Suppressor macrophage treated with lipopolysaccharide for 4 hours (primary cell): ENCODE measurements at regions not wholly inside any gene's neighbourhood (a gene's known extent, or its start where the extent isn't known, plus 50 kb on each side); places are given as distances from the start of the nearest gene placed in this dataset.

Source experiments
- DNase-seq: peaks from one replicate; pipeline ENCODE4 v3.0.0-alpha.2; 2020

DNA sequence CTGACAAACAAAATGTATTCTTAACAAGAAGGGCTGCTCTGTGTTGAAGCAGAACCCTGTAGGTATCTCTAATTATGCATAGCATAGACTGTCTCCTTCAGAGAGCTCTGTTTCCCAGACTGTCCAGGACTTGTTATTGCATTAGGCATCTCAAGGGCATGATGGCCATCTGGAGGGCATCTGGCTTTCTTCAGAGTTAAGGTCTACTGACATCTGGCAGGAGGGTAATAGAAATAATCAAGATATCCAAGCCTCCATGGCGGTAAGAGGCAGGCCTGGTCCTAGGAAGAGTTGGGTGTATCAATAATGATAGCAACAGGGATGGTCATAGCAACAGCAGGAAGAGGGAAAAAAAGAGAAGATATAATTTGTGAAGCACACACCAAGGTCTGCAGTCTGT lies 161.2 kb downstream of the TTC8 start:
- DNase-seq: no peak

DNA sequence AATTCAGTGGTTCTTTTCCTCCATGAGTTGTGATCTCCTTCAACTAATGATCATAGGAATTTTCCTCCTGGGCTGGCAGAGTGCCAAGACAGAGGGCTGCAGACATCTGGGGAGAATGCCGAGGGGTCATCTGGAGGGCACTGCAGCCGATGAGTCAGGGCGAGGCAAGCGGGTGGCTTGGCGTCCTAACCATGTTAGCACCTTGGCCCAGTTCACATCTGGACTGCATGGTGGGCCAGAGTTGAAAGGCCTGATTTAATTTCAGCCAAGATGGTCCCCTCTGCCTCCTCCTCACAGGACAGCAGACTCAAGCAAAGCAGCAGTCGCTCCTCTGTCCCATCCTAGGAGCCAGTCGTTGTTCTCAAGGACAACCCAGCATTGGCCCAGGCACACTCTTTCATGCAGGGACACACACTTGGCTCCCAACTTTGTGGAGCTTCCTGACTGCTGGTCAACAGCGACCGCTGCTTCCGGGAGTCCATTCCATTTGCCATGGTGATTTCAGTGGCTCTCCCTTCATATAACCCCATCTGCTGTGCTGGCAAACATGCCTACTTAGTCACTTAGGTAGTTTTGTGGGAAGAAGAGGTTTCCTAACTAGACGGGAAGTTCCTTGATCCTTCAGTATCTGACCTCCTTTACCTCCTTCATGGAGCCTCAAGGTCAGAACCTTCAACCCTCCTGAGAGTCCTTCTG lies 161.8 kb downstream of the TTC8 start:
- DNase-seq: peak; percentile 10

DNA sequence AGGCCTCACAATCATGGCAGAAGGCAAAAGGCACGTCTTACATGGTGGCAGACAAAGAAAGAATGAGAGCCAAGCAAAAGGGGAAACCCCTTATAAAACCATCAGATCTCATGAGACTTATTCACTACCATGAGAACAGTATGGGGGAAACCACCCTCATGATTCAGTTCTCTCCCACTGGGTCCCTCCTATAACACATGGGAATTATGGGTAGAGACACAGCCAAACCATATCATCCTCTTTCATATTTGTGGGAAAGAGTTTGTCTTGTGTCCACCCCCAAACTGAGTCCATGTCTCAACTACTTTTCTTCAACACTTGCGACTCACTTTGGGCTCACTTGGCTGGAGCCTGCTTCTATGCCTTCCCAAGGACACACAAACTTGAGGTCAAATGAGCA lies 162.5 kb downstream of the TTC8 start:
- DNase-seq: peak; percentile 51

- no peak for DNase-seq
Measured at GRCh38 chr14:88987516-88987915, 163.1 kb downstream of the TTC8 start.

DNA sequence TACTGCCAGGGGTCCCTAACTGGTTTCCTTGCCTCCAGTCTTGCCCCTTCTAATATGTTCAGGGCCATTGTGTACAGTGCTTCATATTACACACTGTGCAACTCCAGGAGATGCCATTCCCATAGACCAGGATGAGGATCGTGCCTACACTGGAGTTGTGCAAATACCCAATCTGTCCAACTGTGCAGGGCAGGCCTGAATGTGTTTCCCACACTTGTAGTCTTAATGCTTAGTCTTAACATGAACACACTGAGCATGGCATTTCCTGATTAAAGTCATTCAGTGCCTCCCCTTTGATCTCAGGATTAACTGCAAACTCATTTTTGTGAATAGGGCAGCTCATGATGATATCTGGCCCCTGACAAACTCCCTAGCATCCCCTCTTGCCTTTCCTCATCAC lies 165.5 kb downstream of the TTC8 start:
- DNase-seq: no peak

- no peak for DNase-seq
Measured at GRCh38 chr14:88990856-88991255, 166.4 kb downstream of the TTC8 start.

GRCh38 chr14:88992011-88992410 lies 167.6 kb downstream of the TTC8 start:
- DNase-seq: no peak

GRCh38 chr14:88993946-88994345 lies 169.5 kb downstream of the TTC8 start:
- DNase-seq: no peak

DNA sequence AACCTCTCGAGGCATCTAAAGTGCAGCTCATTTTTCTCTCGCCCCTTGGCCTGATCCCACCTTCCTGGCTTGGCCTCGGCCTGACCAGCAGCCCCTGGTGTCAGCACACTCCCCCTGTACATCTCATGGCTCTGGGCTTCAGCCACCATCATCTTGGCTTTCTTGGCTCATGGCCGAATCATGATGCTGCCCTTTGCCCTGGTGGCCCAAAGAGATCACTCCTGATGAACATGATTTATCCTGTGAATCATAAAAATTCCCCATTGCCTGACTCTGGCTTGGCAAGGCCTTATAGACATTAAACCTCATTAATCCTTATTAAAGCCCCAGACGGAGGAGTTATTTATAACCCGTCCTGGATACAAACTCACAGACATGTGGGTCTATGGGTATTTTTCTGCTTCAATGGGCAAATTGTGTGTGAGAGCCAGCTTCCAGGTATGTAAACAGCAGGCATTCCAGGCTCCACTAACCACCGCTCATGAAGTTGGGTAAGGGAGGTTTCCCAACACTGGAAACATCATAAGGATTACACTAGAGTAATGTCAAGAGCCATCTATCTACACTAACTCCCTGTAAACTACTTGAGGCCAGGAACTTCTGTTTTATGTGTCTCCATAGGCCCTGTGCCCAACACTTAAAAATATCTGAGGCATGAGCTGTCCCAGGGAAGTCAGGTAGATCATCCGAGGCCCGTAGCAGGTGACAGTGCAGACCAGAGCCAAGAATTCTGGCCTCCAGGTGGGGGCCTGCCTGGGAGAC lies 171.2 kb downstream of the TTC8 start:
- DNase-seq: peak; percentile 14

GRCh38 chr14:88998027-88998426 lies 173.6 kb downstream of the TTC8 start:
- DNase-seq: no peak

GRCh38 chr14:88999137-88999536 lies 174.7 kb downstream of the TTC8 start:
- DNase-seq: no peak

DNA sequence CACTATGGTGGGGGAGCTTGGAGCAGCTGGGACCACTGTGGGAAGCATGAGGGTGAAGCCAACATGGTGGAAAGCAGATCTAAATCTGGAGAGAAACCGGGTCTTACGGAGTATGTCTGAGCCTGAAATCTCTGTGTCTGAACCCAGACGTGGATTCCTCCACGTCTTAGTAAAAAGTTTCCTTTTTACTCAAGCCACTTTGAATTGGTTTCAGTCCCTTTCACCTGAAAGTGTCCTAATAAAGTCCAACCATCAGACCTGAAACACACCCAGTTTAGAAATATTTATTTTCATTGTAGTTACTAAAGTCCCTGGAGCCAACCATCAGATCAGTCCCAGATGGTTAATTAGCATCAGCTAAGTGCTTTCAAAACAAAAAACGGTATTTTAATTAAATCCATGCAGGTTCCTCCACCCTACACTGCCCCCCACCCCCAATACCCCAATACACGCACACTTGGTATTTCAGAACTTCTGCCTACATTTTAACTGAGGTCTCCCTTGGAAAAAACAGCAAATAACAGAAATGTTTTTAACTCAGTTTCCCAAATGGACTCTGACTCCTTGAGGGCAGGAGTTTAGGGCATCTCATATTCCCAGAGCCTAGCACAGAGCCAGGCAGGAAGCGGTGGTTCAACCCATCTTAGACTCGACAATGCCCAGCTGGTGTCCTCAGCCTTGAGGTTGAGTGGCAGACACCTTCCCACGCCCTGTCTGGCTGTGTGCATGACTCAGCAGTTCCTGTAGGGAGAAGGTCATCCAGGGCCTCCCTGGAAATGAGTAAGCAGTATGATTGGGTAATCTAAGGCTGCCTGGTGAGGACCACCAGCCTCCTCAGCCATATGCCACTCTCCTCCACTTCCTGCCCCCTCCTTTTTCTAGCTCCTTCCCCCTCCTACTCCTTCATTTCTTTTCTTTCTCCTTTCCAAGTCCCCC lies 175.8 kb downstream of the TTC8 start:
- peak; percentile 87 for DNase-seq

DNA sequence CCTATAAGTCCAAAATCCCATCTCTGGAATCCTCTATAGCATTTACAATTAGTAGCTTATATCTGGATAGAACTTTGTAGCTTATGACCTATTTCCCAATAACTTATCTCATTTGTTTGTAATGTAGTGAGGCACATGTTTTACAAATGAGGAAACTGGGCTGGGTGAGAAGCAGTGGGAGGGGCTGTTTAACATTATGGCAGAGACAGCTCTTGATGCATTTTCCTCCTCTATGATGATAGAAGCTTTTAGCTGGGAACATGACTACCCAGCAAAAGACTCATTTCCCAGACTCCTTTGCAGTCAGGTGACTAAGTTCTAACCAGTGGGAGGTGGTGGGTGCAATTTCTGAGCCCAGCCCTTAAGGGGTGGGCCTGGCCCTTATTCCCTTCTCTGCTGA lies 179.7 kb downstream of the TTC8 start:
- DNase-seq: peak; percentile 82

- no peak for DNase-seq
Measured at GRCh38 chr14:89007906-89008305, 183.5 kb downstream of the TTC8 start.

- DNase-seq: no peak
Measured at GRCh38 chr14:89011355-89012281, 187.2 kb downstream of the TTC8 start.

DNA sequence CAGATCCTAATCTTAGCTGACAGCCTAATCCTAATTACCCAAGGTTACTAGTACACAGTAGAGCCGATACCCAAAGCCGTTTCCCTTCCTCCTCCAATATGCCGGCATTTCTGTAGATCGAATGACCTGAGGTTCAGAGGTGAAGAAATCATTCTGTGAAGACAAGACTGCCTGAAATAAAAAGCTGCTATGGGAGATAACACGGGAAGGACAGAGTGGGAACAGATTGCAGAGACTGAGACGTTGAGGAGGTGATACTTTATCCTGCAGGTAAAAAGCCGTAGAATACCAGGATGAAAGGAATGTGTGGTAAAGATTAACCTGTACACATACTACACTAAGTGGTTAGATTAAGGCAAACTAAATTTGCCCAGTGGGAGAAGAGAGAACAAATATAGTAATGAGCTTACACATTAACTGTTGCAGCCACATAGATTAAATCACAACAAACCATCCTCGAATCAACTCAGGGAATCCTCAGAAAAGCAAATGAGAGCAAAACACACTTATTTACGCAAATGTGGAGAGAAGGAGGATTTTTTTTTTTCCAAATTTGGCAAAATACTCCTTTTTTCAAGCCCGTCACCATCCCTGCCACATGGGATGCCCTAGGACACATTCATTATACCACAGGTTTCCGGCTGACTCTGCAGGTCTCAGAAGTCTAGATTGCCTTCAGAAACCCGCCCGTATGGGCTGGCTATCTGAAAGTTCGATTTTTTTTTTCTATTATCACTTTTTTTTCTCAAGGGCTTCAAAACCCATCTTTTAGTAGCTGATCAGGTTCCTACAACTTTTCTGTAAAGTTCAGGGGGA lies 188.0 kb downstream of the TTC8 start:
- no peak for DNase-seq

DNA sequence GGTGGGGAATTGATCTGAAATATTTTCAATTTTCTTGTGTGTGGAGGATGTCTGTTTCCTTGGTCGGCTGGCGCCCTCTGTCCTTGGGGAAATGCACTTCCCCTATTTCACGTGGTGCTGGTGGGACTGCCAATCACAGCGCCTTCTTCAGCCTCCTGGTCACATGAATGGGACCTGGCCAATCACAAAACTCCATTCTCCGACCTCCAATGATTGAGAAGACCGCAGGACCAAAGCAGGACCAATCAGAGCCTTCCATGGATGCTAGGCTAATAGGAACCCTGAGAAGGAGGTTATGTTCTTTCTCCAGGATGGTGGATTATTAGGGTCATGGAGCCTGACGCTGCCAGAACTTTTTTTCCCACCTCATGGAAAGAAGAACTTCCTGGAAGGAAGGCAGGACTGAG lies 188.7 kb downstream of the TTC8 start:
- DNase-seq: no peak

- DNase-seq: no peak
Measured at GRCh38 chr14:89013698-89014568, 189.5 kb downstream of the TTC8 start.

DNA sequence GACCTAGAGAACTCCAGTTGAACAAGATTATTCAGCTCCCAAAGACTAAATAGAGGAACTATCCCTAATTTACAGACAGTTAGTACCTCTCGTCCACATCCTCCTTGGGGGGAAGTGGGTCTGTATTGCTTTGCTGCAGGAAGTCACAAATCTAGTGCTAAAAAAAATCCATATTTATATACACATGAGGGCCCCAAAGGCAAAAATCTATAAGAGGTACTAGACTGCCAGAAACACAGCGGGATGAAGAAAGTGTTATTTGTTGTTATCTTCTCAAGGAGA lies 190.1 kb downstream of the TTC8 start:
- no peak for DNase-seq

GRCh38 chr14:89015016-89015415 lies 190.6 kb downstream of the TTC8 start:
- no peak for DNase-seq

GRCh38 chr14:89017417-89017816 lies 193.0 kb downstream of the TTC8 start:
- DNase-seq: no peak
